Heart left ventricle (tissue), 13 donors: ENCODE measurements at regions not wholly inside any gene's neighbourhood (a gene's known extent, or its start where the extent isn't known, plus 50 kb on each side); places are given as distances from the start of the nearest gene placed in this dataset.

Experiments used
- POLR2A ChIP-seq, 2 donors: fragments of 450-650 bp; IDR thresholded peaks; one replicate each; pipeline ENCODE4 v1.6.1; 2017; ENCODE audit warnings: antibody characterized with exemption in 2 of 2, mild to moderate bottlenecking in 2 of 2, moderate library complexity in 2 of 2
- TF ChIP-seq, protein P1 (sequence below), 12 donors: fragments of 200-600 bp; sonication (generic) in 4 of 12; IDR thresholded peaks; one replicate each; pipeline versions ENCODE4 v1.5.0 to v1.8.0; 2018 to 2022; ENCODE audit warnings: antibody characterized with exemption in 12 of 12, mild to moderate bottlenecking in 5 of 12
- donor health status: ischemic (EF 13 %, LVEDD 7.1; RV severe dilation, severe dysfunction).
- donor health status: DM: no; HTN: yes; CAD: no.
- donor health status: DM: no; HTN: no; CAD: no.
- donor health status: ischemic (EF 25% LVEDD 6.9; RV normal size, moderate dysfunction).
- donor health status: ischemic (EF 25% LVEDD 5.7; RV mildly dilated, moderate dysfunction).
- donor health status: ischemic (EF 35%, LVEDD 5.7; RV mildly dilated, moderate dysfunction).
- donor health status: nonischemic (EF 11% LVEDD 7.7; RV severe dilation, severe dysfunction).
- donor health status: DM: yes; HTN: yes; CAD: no.
- donor health status: PGD.
- donor health status: ischemic (EF 29% LVEDD 5.4; RV normal size, mild dysfunction).
- donor health status: nonischemic (EF 23%, LVEDD 6.1; RV moderate dilation, normal function).

DNA sequence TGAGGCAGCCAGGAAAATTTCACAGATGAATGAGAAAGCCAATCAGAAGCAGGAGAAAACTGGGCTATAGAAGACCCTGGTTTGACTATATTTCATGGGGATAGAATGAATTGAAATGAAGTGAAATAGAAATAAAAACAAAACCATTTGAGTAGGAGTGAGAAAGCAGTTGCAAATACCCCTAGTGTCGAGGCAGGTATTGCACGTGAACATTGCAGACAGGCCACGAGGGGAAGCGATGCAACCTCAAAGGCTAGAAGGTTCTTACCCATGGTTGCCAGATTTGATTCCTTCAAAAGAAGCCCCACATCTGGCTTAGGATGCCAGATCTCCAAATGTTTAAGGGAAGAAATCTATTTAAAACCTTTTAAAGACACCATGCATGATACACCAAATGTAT lies 648.9 kb downstream of the VRK1 start:
- TF ChIP-seq, protein P1, sequence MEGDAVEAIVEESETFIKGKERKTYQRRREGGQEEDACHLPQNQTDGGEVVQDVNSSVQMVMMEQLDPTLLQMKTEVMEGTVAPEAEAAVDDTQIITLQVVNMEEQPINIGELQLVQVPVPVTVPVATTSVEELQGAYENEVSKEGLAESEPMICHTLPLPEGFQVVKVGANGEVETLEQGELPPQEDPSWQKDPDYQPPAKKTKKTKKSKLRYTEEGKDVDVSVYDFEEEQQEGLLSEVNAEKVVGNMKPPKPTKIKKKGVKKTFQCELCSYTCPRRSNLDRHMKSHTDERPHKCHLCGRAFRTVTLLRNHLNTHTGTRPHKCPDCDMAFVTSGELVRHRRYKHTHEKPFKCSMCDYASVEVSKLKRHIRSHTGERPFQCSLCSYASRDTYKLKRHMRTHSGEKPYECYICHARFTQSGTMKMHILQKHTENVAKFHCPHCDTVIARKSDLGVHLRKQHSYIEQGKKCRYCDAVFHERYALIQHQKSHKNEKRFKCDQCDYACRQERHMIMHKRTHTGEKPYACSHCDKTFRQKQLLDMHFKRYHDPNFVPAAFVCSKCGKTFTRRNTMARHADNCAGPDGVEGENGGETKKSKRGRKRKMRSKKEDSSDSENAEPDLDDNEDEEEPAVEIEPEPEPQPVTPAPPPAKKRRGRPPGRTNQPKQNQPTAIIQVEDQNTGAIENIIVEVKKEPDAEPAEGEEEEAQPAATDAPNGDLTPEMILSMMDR (IDR thresholded peaks at IDR 0.05): no peak
- TF ChIP-seq POLR2A (IDR thresholded peaks at IDR 0.05): no peak
